Trophoblast cell (in vitro differentiated cells and primary cell): ENCODE measurements at regions not wholly inside any gene's neighbourhood (a gene's known extent, or its start where the extent isn't known, plus 50 kb on each side); places are given as distances from the start of the nearest gene placed in this dataset.

Experiments used
- DNase-seq, 2 donors: peaks; one replicate each; pipeline ENCODE4 v3.0.0-alpha.2; 2016
- H2AFZ ChIP-seq: 2 replicates; pipeline ENCODE4 v1.6.1; 2013; ENCODE audit warnings: low read length, moderate library complexity, mild to moderate bottlenecking; ENCODE audit not compliant: insufficient read depth, poor library complexity
- H2AK5ac ChIP-seq: 2 replicates; pipeline ENCODE4 v1.6.1; 2013; ENCODE audit warnings: mild to moderate bottlenecking, low read length
- H2BK120ac ChIP-seq: 2 replicates; pipeline ENCODE4 v1.6.1; 2013; ENCODE audit warnings: low read length, mild to moderate bottlenecking, moderate library complexity; ENCODE audit not compliant: insufficient read depth, poor library complexity
- H2BK12ac ChIP-seq: 2 replicates; pipeline ENCODE4 v1.6.1; 2013; ENCODE audit warnings: mild to moderate bottlenecking, low read length, moderate library complexity
- H2BK5ac ChIP-seq: 2 replicates; pipeline ENCODE4 v1.6.1; 2013; ENCODE audit warnings: low read length, low read depth, moderate library complexity, mild to moderate bottlenecking; ENCODE audit not compliant: poor library complexity
- H3K14ac ChIP-seq: 2 replicates; pipeline ENCODE4 v1.6.1; 2013; ENCODE audit warnings: mild to moderate bottlenecking, low read length
- H3K18ac ChIP-seq: 2 replicates; pipeline ENCODE4 v1.6.1; 2013; ENCODE audit warnings: mild to moderate bottlenecking, low read length
- H3K23ac ChIP-seq: 2 replicates; pipeline ENCODE4 v1.6.1; 2013; ENCODE audit warnings: low read length
- H3K27ac ChIP-seq: 2 replicates; pipeline ENCODE4 v1.5.1; 2013; ENCODE audit warnings: low read depth, mild to moderate bottlenecking, inconsistent platforms, low read length, moderate library complexity
- H3K27me3 ChIP-seq: 2 replicates; pipeline ENCODE4 v1.6.1; 2013; ENCODE audit warnings: inconsistent platforms, mild to moderate bottlenecking, low read length, moderate library complexity; ENCODE audit not compliant: insufficient read depth
- H3K36me3 ChIP-seq, 2 experiments: 1 replicate in 1 of 2; 2 replicates in 1 of 2; pipeline ENCODE4 v1.6.1; 2013; ENCODE audit warnings: low read length in 2 of 2, mild to moderate bottlenecking in 2 of 2, moderate library complexity in 1 of 2; ENCODE audit not compliant: insufficient read depth in 2 of 2, control insufficient read depth in 1 of 2
- H3K4ac ChIP-seq: 2 replicates; pipeline ENCODE4 v1.6.1; 2013; ENCODE audit warnings: low read depth, mild to moderate bottlenecking, low read length, moderate library complexity
- H3K4me1 ChIP-seq, 2 experiments: 1 replicate in 1 of 2; 2 replicates in 1 of 2; pipeline ENCODE4 v1.6.1; 2013; ENCODE audit warnings: low read length in 2 of 2, mild to moderate bottlenecking in 2 of 2, moderate library complexity in 1 of 2; ENCODE audit not compliant: insufficient read depth in 2 of 2, control insufficient read depth in 1 of 2
- H3K4me2 ChIP-seq: 2 replicates; pipeline ENCODE4 v1.6.1; 2013; ENCODE audit warnings: inconsistent platforms, mild to moderate bottlenecking, low read length, moderate library complexity
- H3K4me3 ChIP-seq: 2 replicates; pipeline ENCODE4 v1.5.1; 2013; ENCODE audit warnings: mild to moderate bottlenecking, low read depth, low read length, inconsistent platforms
- H3K79me1 ChIP-seq: one replicate; pipeline ENCODE4 v1.6.1; 2013; ENCODE audit warnings: low read length
- H3K79me2 ChIP-seq: 2 replicates; pipeline ENCODE4 v1.6.1; 2013; ENCODE audit warnings: low read length, mild to moderate bottlenecking; ENCODE audit not compliant: control insufficient read depth, insufficient read depth, poor library complexity
- H3K9ac ChIP-seq: 2 replicates; pipeline ENCODE4 v1.6.1; 2013; ENCODE audit warnings: mild to moderate bottlenecking, low read length
- H3K9me3 ChIP-seq: 2 replicates; pipeline ENCODE4 v1.6.1; 2013; ENCODE audit warnings: low read depth, mild to moderate bottlenecking, control low read depth, inconsistent platforms, low read length; ENCODE audit not compliant: insufficient read depth
- H4K12ac ChIP-seq: 2 replicates; pipeline ENCODE4 v1.6.1; 2013; ENCODE audit warnings: low read depth, mild to moderate bottlenecking, low read length, moderate library complexity
- H4K8ac ChIP-seq: 2 replicates; pipeline ENCODE4 v1.6.1; 2013; ENCODE audit warnings: low read depth, mild to moderate bottlenecking, low read length, moderate library complexity
- H4K91ac ChIP-seq: one replicate; pipeline ENCODE4 v1.6.1; 2013; ENCODE audit warnings: low read depth, mild to moderate bottlenecking, low read length, moderate library complexity
- WGBS: extraction: QIAGEN DNeasy Blood & Tissue Kit; methylation state at CpG from one replicate; pipeline ENCODE4 v1.1.7; 2013; ENCODE audit warnings: missing lambda C conversion rate; ENCODE audit not compliant: insufficient read length, insufficient coverage; ENCODE audit errors: extremely low coverage; 5-methylcytosine and 5-hydroxymethylcytosine counted together

GRCh38 chr17:73738751-73739575, 94.7 kb upstream of the SDK2 start:
- Histone ChIP-seq H3K36me3 (no peaks in the 10 kb centered on the region), H3K9ac (no peak overlapping the region), H3K4me1 (peaks cover 3 to 4% of the 10 kb centered on the region in 2 experiments), H3K4me2 (no peak overlapping the region), H2AK5ac (no peak overlapping the region), H2BK5ac (no peak overlapping the region), H3K27me3 (no peaks in the 10 kb centered on the region), H3K79me1 (no peaks in the 10 kb centered on the region), H3K4me3 (no peak overlapping the region), H4K8ac (no peak overlapping the region), H3K9me3 (peaks cover 3% of the 10 kb centered on the region), H4K12ac (no peak overlapping the region), H2AFZ (no peak overlapping the region), H3K79me2 (no peaks in the 10 kb centered on the region), H2BK12ac (no peak overlapping the region), H2BK120ac (no peak overlapping the region), H3K4ac (no peak overlapping the region), H3K23ac (no peak overlapping the region), H3K14ac (no peak overlapping the region), H4K91ac (no peak overlapping the region), H3K27ac (no peak overlapping the region), H3K18ac (no peak overlapping the region)
- peak; percentile 75 to 88 for DNase-seq
- no CpG with 5 or more reads among the region's 16 CpGs for WGBS

- Histone ChIP-seq H4K12ac (no peak overlapping the region), H3K27ac (no peak overlapping the region)
- WGBS: no CpG with 5 or more reads among the region's 8 CpGs
Observed at GRCh38 chr17:73740370-73740769, 96.1 kb upstream of the SDK2 start.

GRCh38 chr17:73742948-73743381, 98.7 kb upstream of the SDK2 start:
- peaks cover 3% of the 10 kb centered on the region for H3K9me3 ChIP-seq
- H3K4me2 ChIP-seq: no peak overlapping the region
- H4K8ac ChIP-seq: no peak overlapping the region
- no peak overlapping the region for H3K27ac ChIP-seq
- no peak overlapping the region for H3K23ac ChIP-seq
- no peak overlapping the region for H3K4ac ChIP-seq
- no peak overlapping the region for H2AFZ ChIP-seq
- no peak overlapping the region for H3K18ac ChIP-seq
- no peak overlapping the region for H2AK5ac ChIP-seq
- no peak overlapping the region for H3K14ac ChIP-seq
- no peak overlapping the region for H4K91ac ChIP-seq
- no peaks in the 10 kb centered on the region for H3K36me3 ChIP-seq
- no peak for DNase-seq
- no peaks in the 10 kb centered on the region for H3K27me3 ChIP-seq
- H4K12ac ChIP-seq: no peak overlapping the region
- WGBS: no CpG with 5 or more reads among the region's 17 CpGs
- no peak overlapping the region for H2BK120ac ChIP-seq
- no peak overlapping the region for H2BK5ac ChIP-seq
- H3K79me1 ChIP-seq: no peaks in the 10 kb centered on the region
- peaks cover 3 to 4% of the 10 kb centered on the region in 2 experiments for H3K4me1 ChIP-seq
- no peak overlapping the region for H2BK12ac ChIP-seq
- no peak overlapping the region for H3K4me3 ChIP-seq
- H3K9ac ChIP-seq: no peak overlapping the region
- H3K79me2 ChIP-seq: no peaks in the 10 kb centered on the region

More at GRCh38 chr17:73740370-73740769, 96.1 kb upstream of the SDK2 start:
- Histone ChIP-seq H2BK5ac (no peak overlapping the region), H4K91ac (no peak overlapping the region), H3K79me2 (no peaks in the 10 kb centered on the region), H3K9me3 (peaks cover 3% of the 10 kb centered on the region), H3K4me2 (no peak overlapping the region), H3K4me3 (no peak overlapping the region), H2BK12ac (no peak overlapping the region), H3K14ac (no peak overlapping the region), H2AFZ (no peak overlapping the region), H3K18ac (no peak overlapping the region), H3K4me1 (peaks cover 3 to 4% of the 10 kb centered on the region in 2 experiments), H4K8ac (no peak overlapping the region), H3K4ac (no peak overlapping the region), H2AK5ac (no peak overlapping the region), H2BK120ac (no peak overlapping the region), H3K27me3 (no peaks in the 10 kb centered on the region), H3K9ac (no peak overlapping the region), H3K23ac (no peak overlapping the region), H3K79me1 (no peaks in the 10 kb centered on the region), H3K36me3 (no peaks in the 10 kb centered on the region)
- DNase-seq: no peak

DNA sequence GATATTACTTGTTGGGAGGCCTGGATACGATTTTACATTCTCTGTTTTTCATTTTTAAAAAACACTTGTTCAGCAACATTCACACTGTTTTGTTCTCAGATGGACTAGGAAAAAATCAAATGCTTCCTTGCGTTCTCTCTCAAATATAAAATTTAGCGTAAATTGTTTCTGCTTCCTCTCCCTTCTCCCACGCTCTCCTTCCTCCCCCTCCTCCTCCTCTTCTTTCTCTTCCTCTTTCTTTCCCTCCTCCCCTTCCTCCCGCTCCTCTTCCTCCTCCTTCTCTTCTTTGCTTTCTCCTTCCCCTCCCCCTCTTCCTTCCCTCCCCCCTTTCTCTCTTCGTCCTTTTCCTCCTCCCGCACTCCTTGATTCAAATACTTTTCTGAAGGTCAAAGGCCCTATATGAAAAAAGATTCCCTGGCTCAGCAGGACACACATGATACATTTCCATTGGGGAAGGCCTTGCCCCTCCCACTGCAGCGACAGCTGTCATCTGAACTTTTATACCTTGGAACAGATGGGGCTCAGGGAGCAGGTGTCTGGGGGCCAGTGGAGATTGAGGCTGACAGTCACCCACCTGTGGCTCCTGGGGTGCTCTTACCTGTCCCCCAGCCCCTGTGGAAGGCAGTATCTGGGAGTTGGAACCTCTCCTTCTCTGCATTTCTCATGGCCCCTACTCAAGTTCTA, 99.4 kb upstream of the SDK2 start:
- H3K27me3 ChIP-seq: no peaks in the 10 kb centered on the region
- H4K91ac ChIP-seq: no peak overlapping the region
- H4K12ac ChIP-seq: no peak overlapping the region

More for the DNA sequence above, 99.4 kb upstream of the SDK2 start:
- H3K14ac ChIP-seq: no peak overlapping the region
- H3K9me3 ChIP-seq: peaks cover 3% of the 10 kb centered on the region
- no peak overlapping the region for H3K9ac ChIP-seq
- no peak overlapping the region for H2AK5ac ChIP-seq
- no peaks in the 10 kb centered on the region for H3K79me2 ChIP-seq
- no peak overlapping the region for H3K4ac ChIP-seq
- H2BK12ac ChIP-seq: no peak overlapping the region
- no peak overlapping the region for H3K4me2 ChIP-seq
- H2BK5ac ChIP-seq: no peak overlapping the region
- no peak overlapping the region for H2BK120ac ChIP-seq
- H3K79me1 ChIP-seq: no peaks in the 10 kb centered on the region
- no peak overlapping the region for H4K8ac ChIP-seq
- no peak overlapping the region for H3K4me3 ChIP-seq
- H3K27ac ChIP-seq: no peak overlapping the region
- H2AFZ ChIP-seq: no peak overlapping the region
- 73% methylated on average over 2 of the region's 8 CpGs for WGBS
- H3K4me1 ChIP-seq: peaks cover 3 to 4% of the 10 kb centered on the region in 2 experiments
- no peak overlapping the region for H3K23ac ChIP-seq
- H3K18ac ChIP-seq: no peak overlapping the region
- no peaks in the 10 kb centered on the region for H3K36me3 ChIP-seq
- no peak for DNase-seq
